ENCODE measurements at regions not wholly inside any gene's neighbourhood (a gene's known extent, or its start where the extent isn't known, plus 50 kb on each side); places are given as distances from the start of the nearest gene placed in this dataset.

GRCh38 chr1:112143871-112144441 is 154.5 kb upstream of the KCND3 start:
- no peak for TF ChIP-seq CTCF (IDR thresholded peaks at IDR 0.05)
- no peak overlapping the region for H3K27ac ChIP-seq (ENCODE audit: low read depth in 1 of 2, low read length in 2 of 2)
- no peak overlapping the region for H3K27ac Mint-ChIP-seq
- H3K36me3 ChIP-seq (replicated peaks in 1 of 2; ENCODE audit: control insufficient read depth in 1 of 2, insufficient read depth in 2 of 2, low read length in 2 of 2) = no peaks in the 10 kb centered on the region
- H3K4me1 Mint-ChIP-seq = no peaks in the 10 kb centered on the region
- no peaks in the 10 kb centered on the region for H3K4me1 ChIP-seq (ENCODE audit: control insufficient read depth in 1 of 2, insufficient read depth in 2 of 2, low read length in 2 of 2)
- H3K79me2 ChIP-seq (ENCODE audit: insufficient read depth, low read length) = no peaks in the 10 kb centered on the region
- H3K27me3 ChIP-seq (ENCODE audit: control insufficient read depth in 2 of 2, insufficient read depth in 2 of 2, low read length in 2 of 2) = no peaks in the 10 kb centered on the region
- H3K27me3 Mint-ChIP-seq (ENCODE audit: low read depth in 3 of 3) = peaks cover 0 to 3% (median 3%) of the 10 kb centered on the region in 3 donors
- H3K36me3 Mint-ChIP-seq = no peaks in the 10 kb centered on the region
- DNase-seq = no peak
- no peak overlapping the region for H3K4me3 Mint-ChIP-seq
- no peaks in the 10 kb centered on the region for H4K20me1 ChIP-seq (ENCODE audit: insufficient read depth, low read length)
- peaks cover 0 to 10% (median 5%) of the 10 kb centered on the region in 7 donors for H3K9me3 Mint-ChIP-seq
- intact Hi-C loops (cut with micrococcal nuclease) = no loop called here
- WGBS (ENCODE audit: insufficient coverage) = 59% methylated on average over 6 of the region's 10 CpGs
- no peak overlapping the region for H3K9ac ChIP-seq (ENCODE audit: insufficient read depth, low read length, poor library complexity, severe bottlenecking)
- no peak overlapping the region for H3K4me3 ChIP-seq (replicated peaks in 1 of 3; ENCODE audit: low read depth in 2 of 3, low read length in 3 of 3)
- no peak overlapping the region for H2AFZ ChIP-seq (ENCODE audit: insufficient read depth, low read depth, low read length, poor library complexity, severe bottlenecking)
- peaks cover 0 to 4% of the 10 kb centered on the region in 2 donors for H3K9me3 ChIP-seq (replicated peaks in 1 of 2; ENCODE audit: control insufficient read depth in 1 of 2, insufficient read depth in 1 of 2, low read length in 2 of 2)
- no peak overlapping the region for H3K4me2 ChIP-seq (replicated peaks; ENCODE audit: extremely low read depth, low read length, poor library complexity, severe bottlenecking)

GRCh38 chr1:112144733-112145426 is 155.4 kb upstream of the KCND3 start:
- 73% methylated on average over 3 of the region's 4 CpGs for WGBS (ENCODE audit: insufficient coverage)
- Histone ChIP-seq H3K9me3 (replicated peaks in 1 of 2; ENCODE audit: control insufficient read depth in 1 of 2, insufficient read depth in 1 of 2, low read length in 2 of 2) (peaks cover 5 to 11% of the 10 kb centered on the region in 2 donors), H3K36me3 (replicated peaks in 1 of 2; ENCODE audit: control insufficient read depth in 1 of 2, insufficient read depth in 2 of 2, low read length in 2 of 2) (no peaks in the 10 kb centered on the region), H3K4me2 (replicated peaks; ENCODE audit: extremely low read depth, low read length, poor library complexity, severe bottlenecking) (no peak overlapping the region), H3K4me1 (ENCODE audit: control insufficient read depth in 1 of 2, insufficient read depth in 2 of 2, low read length in 2 of 2) (no peaks in the 10 kb centered on the region), H3K9ac (ENCODE audit: insufficient read depth, low read length, poor library complexity, severe bottlenecking) (no peak overlapping the region), H2AFZ (ENCODE audit: insufficient read depth, low read depth, low read length, poor library complexity, severe bottlenecking) (no peak overlapping the region), H3K79me2 (ENCODE audit: insufficient read depth, low read length) (no peaks in the 10 kb centered on the region), H3K4me3 (replicated peaks in 1 of 3; ENCODE audit: low read depth in 2 of 3, low read length in 3 of 3) (no peak overlapping the region), H3K27ac (ENCODE audit: low read depth in 1 of 2, low read length in 2 of 2) (no peak overlapping the region), H3K27me3 (ENCODE audit: control insufficient read depth in 2 of 2, insufficient read depth in 2 of 2, low read length in 2 of 2) (no peaks in the 10 kb centered on the region), H4K20me1 (ENCODE audit: insufficient read depth, low read length) (no peaks in the 10 kb centered on the region)
- H3K36me3 Mint-ChIP-seq = no peaks in the 10 kb centered on the region
- no peak overlapping the region for H3K27ac Mint-ChIP-seq
- H3K4me3 Mint-ChIP-seq = no peak overlapping the region
- intact Hi-C loops (cut with micrococcal nuclease) = no loop called here
- no peak for DNase-seq
- H3K27me3 Mint-ChIP-seq (ENCODE audit: low read depth in 3 of 3) = peaks cover 0 to 3% (median 3%) of the 10 kb centered on the region in 3 donors
- TF ChIP-seq CTCF (IDR thresholded peaks at IDR 0.05) = no peak
- peaks cover 0 to 18% (median 7%) of the 10 kb centered on the region in 7 donors for H3K9me3 Mint-ChIP-seq
- no peaks in the 10 kb centered on the region for H3K4me1 Mint-ChIP-seq

All from CD14-positive monocyte (primary cell).